GM12878 (cell line): ENCODE measurements at regions not wholly inside any gene's neighbourhood (a gene's known extent, or its start where the extent isn't known, plus 50 kb on each side); places are given as distances from the start of the nearest gene placed in this dataset.

Experiments
- ATAC-seq: fragments of 200-7000 bp; cut with Tn5 transposase; 3 replicates; pipeline ENCODE4 v1.9.1; 2020; ENCODE audit warnings: mild to moderate bottlenecking, moderate library complexity
- BruUV-seq: library from RNA; stranded (reverse); fragments of 400-500 nt; replicated peaks from 2 replicates; lab custom pipeline; 2021; lab: Mats Ljungman, UMichigan
- CTCF ChIA-PET: fragments of 300-600 bp; sonication (Branson Sonifier 250); formaldehyde crosslinking; extraction: SDS; loops from one replicate; lab custom pipeline; 2021; ENCODE audit warnings: inconsistent platforms; lab: Yijun Ruan, JAX
- POLR2A ChIA-PET: fragments of 350-600 bp; formaldehyde crosslinking; extraction: SDS; loops from one replicate; lab custom pipeline; 2021; ENCODE audit warnings: inconsistent platforms; lab: Charles Lee
- RAD21 ChIA-PET: fragments of 300-600 bp; sonication (Branson Sonifier 250); formaldehyde crosslinking; loops from one replicate; lab custom pipeline; 2023; ENCODE audit warnings: antibody characterized with exemption; ENCODE audit not compliant: unreplicated experiment; lab: Charles Lee
- SMC1A ChIA-PET: fragments of 300-600 bp; sonication (Branson Sonifier 250); formaldehyde crosslinking; loops from one replicate; lab custom pipeline; 2023; ENCODE audit not compliant: unreplicated experiment, uncharacterized antibody; lab: Charles Lee
- DNase-seq: peaks from one replicate; pipeline ENCODE4 v3.0.0-alpha.2; 2011; ENCODE audit warnings: low read depth, low spot score
- FAIRE-seq: peaks from 3 replicates; lab custom pipeline; 2011; peaks lifted over from hg19 to GRCh38; lab: Jason Lieb, UNC
- H2AFZ ChIP-seq: 2 replicates; pipeline ENCODE4 v1.6.0; 2011; ENCODE audit warnings: low read depth, low read length, control low read depth; ENCODE audit not compliant: control insufficient read depth
- H3K27ac ChIP-seq: 2 replicates; pipeline ENCODE4 v1.5.1; 2011; ENCODE audit warnings: control low read depth; ENCODE audit not compliant: control insufficient read depth, insufficient read depth
- H3K27me3 ChIP-seq, 2 experiments: replicated peaks in 1 of 2; 2 replicates each; pipeline versions ENCODE4 v1.6.0 to v1.6.1; 2011; ENCODE audit warnings: low read length in 1 of 2; ENCODE audit not compliant: control insufficient read depth in 2 of 2, insufficient read depth in 2 of 2
- H3K36me3 ChIP-seq, 2 experiments: 2 replicates each; pipeline ENCODE4 v1.5.1; 2011; ENCODE audit warnings: low read length in 1 of 2; ENCODE audit not compliant: control insufficient read depth in 2 of 2, insufficient read depth in 2 of 2
- H3K4me1 ChIP-seq: 2 replicates; pipeline ENCODE4 v1.6.1; 2011; ENCODE audit warnings: mild to moderate bottlenecking, low read length, moderate library complexity, mixed read lengths; ENCODE audit not compliant: control insufficient read depth, insufficient read depth
- H3K4me2 ChIP-seq: 2 replicates; pipeline ENCODE4 v1.6.0; 2011; ENCODE audit warnings: control low read depth; ENCODE audit not compliant: control insufficient read depth, insufficient read depth
- H3K4me3 ChIP-seq: fragments of 200-600 bp; sonication (generic); 2 replicates; pipeline ENCODE4 v1.5.1; 2016
- H3K79me2 ChIP-seq: 2 replicates; pipeline ENCODE4 v1.6.0; 2011; ENCODE audit warnings: low read length; ENCODE audit not compliant: control insufficient read depth, insufficient read depth
- H3K9ac ChIP-seq: 2 replicates; pipeline ENCODE4 v1.8.0; 2011; ENCODE audit warnings: low read length, control low read depth, mixed read lengths; ENCODE audit not compliant: control insufficient read depth, insufficient read depth
- H3K9me3 ChIP-seq: replicated peaks from 3 replicates; pipeline ENCODE4 v1.5.1; 2011; ENCODE audit warnings: mild to moderate bottlenecking, low read length; ENCODE audit not compliant: control insufficient read depth, insufficient read depth
- H4K20me1 ChIP-seq: 2 replicates; pipeline ENCODE4 v1.6.0; 2011; ENCODE audit not compliant: control insufficient read depth, insufficient read depth
- ATF2 ChIP-seq: IDR thresholded peaks from 2 replicates; pipeline ENCODE4 v1.6.1; 2012; ENCODE audit warnings: low read length, inconsistent platforms
- CHD1 ChIP-seq: IDR thresholded peaks from 2 replicates; pipeline ENCODE4 v1.6.1; 2012; ENCODE audit warnings: low read depth, low read length, improper control_type of control experiment
- CUX1 ChIP-seq: IDR thresholded peaks from 2 replicates; pipeline ENCODE4 v1.6.1; 2012; ENCODE audit warnings: improper control_type of control experiment, low read depth, low read length; ENCODE audit not compliant: insufficient replicate concordance
- HDAC6 ChIP-seq: fragments of 200-600 bp; sonication (generic); IDR thresholded peaks from one replicate; pipeline ENCODE4 v1.8.0; 2017; ENCODE audit warnings: antibody characterized with exemption; ENCODE audit not compliant: unreplicated experiment
- IKZF1 ChIP-seq: fragments of 450-650 bp; conservative IDR thresholded peaks from 2 replicates; pipeline ENCODE4 v1.6.1; 2017; ENCODE audit warnings: antibody characterized with exemption, mild to moderate bottlenecking
- MEF2B ChIP-seq: fragments of 450-650 bp; IDR thresholded peaks from 2 replicates; pipeline ENCODE4 v1.6.1; 2018; ENCODE audit warnings: mild to moderate bottlenecking, moderate library complexity; ENCODE audit not compliant: partially characterized antibody, poor library complexity, severe bottlenecking
- RBBP5 ChIP-seq: fragments of 200-600 bp; sonication (generic); conservative IDR thresholded peaks from 2 replicates; pipeline ENCODE4 v1.6.1; 2016
- SIN3A ChIP-seq: IDR thresholded peaks from 2 replicates; pipeline ENCODE4 v1.6.1; 2012; ENCODE audit warnings: low read depth, low read length, improper control_type of control experiment
- SMAD1 ChIP-seq: fragments of 450-650 bp; IDR thresholded peaks from 2 replicates; pipeline ENCODE4 v1.6.1; 2018; ENCODE audit warnings: mild to moderate bottlenecking, low read depth; ENCODE audit not compliant: partially characterized antibody
- SPI1 ChIP-seq: IDR thresholded peaks from 2 replicates; pipeline ENCODE4 v1.6.1; 2011; ENCODE audit warnings: low read depth, mild to moderate bottlenecking, low read length, moderate library complexity, borderline replicate concordance; ENCODE audit not compliant: insufficient read depth
- TCF12 ChIP-seq: IDR thresholded peaks from 2 replicates; pipeline ENCODE4 v1.6.1; 2011; ENCODE audit warnings: low read depth, mild to moderate bottlenecking, low read length
- WRNIP1 ChIP-seq: IDR thresholded peaks from 2 replicates; pipeline ENCODE4 v1.6.1; 2011; ENCODE audit warnings: low read depth, low read length, improper control_type of control experiment, borderline replicate concordance
- ZNF24 ChIP-seq: fragments of 450-650 bp; IDR thresholded peaks from 2 replicates; pipeline ENCODE4 v1.6.1; 2017; ENCODE audit warnings: antibody characterized with exemption, mild to moderate bottlenecking
- ZNF274 ChIP-seq: IDR thresholded peaks from one replicate; pipeline ENCODE4 v1.8.0; 2011; ENCODE audit not compliant: insufficient read length, insufficient read depth
- ZNF622 ChIP-seq: fragments of 450-650 bp; IDR thresholded peaks from 2 replicates; pipeline ENCODE4 v1.6.1; 2017; ENCODE audit warnings: mild to moderate bottlenecking, inconsistent platforms
- WGBS: methylation state at CpG from one replicate; pipeline ENCODE4 v1.1.6; 2016; ENCODE audit warnings: low lambda C conversion rate; ENCODE audit not compliant: insufficient replicate concordance, insufficient coverage; ENCODE audit errors: missing lambda C conversion rate; 5-methylcytosine and 5-hydroxymethylcytosine counted together
- in situ Hi-C: fragments of 300-500 bp; cut with MboI; formaldehyde crosslinking; loops from 9 replicates; pipeline ENCODE4 v1.14.3; 2018; ENCODE audit warnings: mixed read lengths
- intact Hi-C: fragments of 100-400 bp; cut with micrococcal nuclease; formaldehyde crosslinking; loops from one replicate; pipeline ENCODE4 v1.14.2; 2022; ENCODE audit not compliant: unreplicated experiment

GRCh38 chr2:7748717-7749415, 831.7 kb downstream of the RNF144A start:
- intact Hi-C loops: no loop called here
- BruUV-seq: no TSS peak
- ChIA-PET RAD21 (interaction anchor here (1.0 kb wide), 1 partner anchor 21 kb away, joined by 3 read pairs; no protein-coding TSS in a partner anchor), POLR2A (interaction anchor here (1.1 kb wide), 1 partner anchor 167 kb away, joined by 3 read pairs; no protein-coding TSS in a partner anchor), SMC1A (interaction anchor here (1.2 to 3.0 kb wide), 10 partner anchors 8 to 31 kb away, joined by 3 to 15 read pairs (median 6); no protein-coding TSS in a partner anchor), CTCF (interaction anchor here (0.9 to 2.7 kb wide), 6 partner anchors 8 to 252 kb away, joined by 3 to 13 read pairs (median 4); no protein-coding TSS in a partner anchor)
- WGBS: 34% methylated on average over 17 of the region's 17 CpGs
- H3K27me3 ChIP-seq: no peaks in the 10 kb centered on the region
- peak overlapping the region; percentile 52 for H2AFZ ChIP-seq
- H3K9me3 ChIP-seq: peaks cover 7% of the 10 kb centered on the region
- FAIRE-seq: no peak
- no peak overlapping the region for H3K9ac ChIP-seq
- peak; percentile 70 for ATAC-seq
- H3K4me3 ChIP-seq: no peak overlapping the region
- H3K36me3 ChIP-seq: no peaks in the 10 kb centered on the region
- in situ Hi-C loops: no loop called here
- peaks cover 3% of the 10 kb centered on the region; the same call in 1 of the 2 replicates for H3K4me1 ChIP-seq
- peak overlapping the region; percentile 22 for H3K4me2 ChIP-seq
- DNase-seq: no peak
- no peaks in the 10 kb centered on the region for H4K20me1 ChIP-seq
- peak overlapping the region; percentile 43 for H3K27ac ChIP-seq
- H3K79me2 ChIP-seq: no peaks in the 10 kb centered on the region
- TF ChIP-seq SIN3A (no peak), MEF2B (no peak), SMAD1 (no peak), SPI1 (no peak; the same call in 1 of the 2 replicates), ATF2 (no peak), ZNF274 (no peak), IKZF1 (peak; percentile 88), WRNIP1 (no peak), HDAC6 (no peak), ZNF24 (no peak), CHD1 (no peak), TCF12 (peak; percentile 83), RBBP5 (no peak), CUX1 (no peak), ZNF622 (no peak)
